AG10803 (cell line): ENCODE measurements at regions not wholly inside any gene's neighbourhood (a gene's known extent, or its start where the extent isn't known, plus 50 kb on each side); places are given as distances from the start of the nearest gene placed in this dataset.
A peak's percentile ranks its signal among the peaks of the same experiment; 100 is the strongest.

Experiments
- DNase-seq: peaks from one replicate; pipeline ENCODE4 v3.0.0; 2010; ENCODE audit warnings: low read depth
- H3K4me3 ChIP-seq: 2 replicates; pipeline ENCODE4 v1.5.1; 2011; ENCODE audit warnings: mild to moderate bottlenecking, low read length, control low read depth
- CTCF ChIP-seq: conservative IDR thresholded peaks from 2 replicates; pipeline ENCODE4 v1.5.1; 2011; ENCODE audit warnings: mild to moderate bottlenecking, low read length, control low read depth, inconsistent platforms

- TF ChIP-seq CTCF = no peak
- DNase-seq = no peak
- H3K4me3 ChIP-seq = no peak overlapping the region
Observed at GRCh38 chr4:79585330-79585729, 177.3 kb upstream of the GK2 start.

GRCh38 chr4:79584902-79585301, 176.9 kb upstream of the GK2 start:
- H3K4me3 ChIP-seq = no peak overlapping the region
- no peak for TF ChIP-seq CTCF
- no peak for DNase-seq

GRCh38 chr4:79584352-79584751, 176.3 kb upstream of the GK2 start:
- H3K4me3 ChIP-seq = no peak overlapping the region
- TF ChIP-seq CTCF = no peak
- DNase-seq = no peak

GRCh38 chr4:79578606-79579005, 170.6 kb upstream of the GK2 start:
- TF ChIP-seq CTCF = no peak
- no peak for DNase-seq
- H3K4me3 ChIP-seq = no peak overlapping the region

GRCh38 chr4:79576429-79576753, 168.4 kb upstream of the GK2 start:
- TF ChIP-seq CTCF = peak; percentile 50
- DNase-seq = peak; percentile 21
- no peak overlapping the region for H3K4me3 ChIP-seq

GRCh38 chr4:79575709-79576428, 167.8 kb upstream of the GK2 start:
- DNase-seq = no peak
- H3K4me3 ChIP-seq = no peak overlapping the region
- TF ChIP-seq CTCF = no peak

- DNase-seq = no peak
- TF ChIP-seq CTCF = no peak
- H3K4me3 ChIP-seq = no peak overlapping the region
Observed at GRCh38 chr4:79574741-79575451, 166.9 kb upstream of the GK2 start.
